SU-DHL-6 (cell line): ENCODE measurements at regions not wholly inside any gene's neighbourhood (a gene's known extent, or its start where the extent isn't known, plus 50 kb on each side); places are given as distances from the start of the nearest gene placed in this dataset.

Experiments
- H2AFZ ChIP-seq: fragments of 200-600 bp; sonication (generic); 2 replicates; pipeline ENCODE4 v1.6.1; 2014; ENCODE audit warnings: low read depth, mild to moderate bottlenecking, moderate library complexity, mixed read lengths, antibody characterized with exemption, low read length; ENCODE audit not compliant: severe bottlenecking
- H3F3A ChIP-seq: fragments of 200-600 bp; shearing (Covaris generic); 2 replicates; pipeline ENCODE4 v1.6.0; 2016; ENCODE audit warnings: antibody characterized with exemption, mild to moderate bottlenecking; ENCODE audit not compliant: insufficient read depth
- H3K27ac ChIP-seq: fragments of 200-600 bp; sonication (generic); 2 replicates; pipeline ENCODE4 v1.5.1; 2016; ENCODE audit warnings: low read depth, mild to moderate bottlenecking, low read length, moderate library complexity, mixed read lengths
- H3K27me3 ChIP-seq: fragments of 200-600 bp; sonication (generic), shearing (Covaris generic); 2 replicates; pipeline ENCODE4 v1.6.0; 2014; ENCODE audit warnings: mild to moderate bottlenecking, low read length
- H3K36me3 ChIP-seq: fragments of 200-600 bp; sonication (generic); 2 replicates; pipeline ENCODE4 v1.6.1; 2014; ENCODE audit warnings: mild to moderate bottlenecking, low read length, mixed read lengths
- H3K4me2 ChIP-seq: fragments of 300-600, 200-600 bp; shearing (Covaris generic), sonication (generic); 2 replicates; pipeline ENCODE4 v1.6.0; 2014; ENCODE audit warnings: low read length, low read depth, mild to moderate bottlenecking; ENCODE audit not compliant: poor library complexity, severe bottlenecking
- H3K4me3 ChIP-seq: fragments of 200-600 bp; sonication (generic); 2 replicates; pipeline ENCODE4 v1.5.1; 2014; ENCODE audit warnings: antibody characterized with exemption, low read length, mild to moderate bottlenecking, mixed read lengths; ENCODE audit not compliant: insufficient read depth, poor library complexity, severe bottlenecking
- H3K79me2 ChIP-seq: fragments of 200-600 bp; sonication (generic); 2 replicates; pipeline ENCODE4 v1.6.1; 2014; ENCODE audit warnings: mild to moderate bottlenecking, low read length, moderate library complexity; ENCODE audit not compliant: insufficient read depth
- H3K9ac ChIP-seq: fragments of 200-600 bp; sonication (generic); 2 replicates; pipeline ENCODE4 v1.7.0; 2014; ENCODE audit warnings: mild to moderate bottlenecking, low read length
- H3K9me2 ChIP-seq: fragments of 200-600 bp; sonication (generic); replicated peaks from 2 replicates; pipeline ENCODE4 v1.6.1; 2014; ENCODE audit warnings: low read length; ENCODE audit not compliant: insufficient read depth
- H3K9me3 ChIP-seq: fragments of 200-600 bp; sonication (generic); 2 replicates; pipeline ENCODE4 v1.6.1; 2014; ENCODE audit warnings: low read length, mixed read lengths; ENCODE audit not compliant: insufficient read depth
- H4K20me1 ChIP-seq: fragments of 200-600 bp; sonication (generic); 2 replicates; pipeline ENCODE4 v1.6.1; 2014; ENCODE audit warnings: low read depth, mild to moderate bottlenecking, antibody characterized with exemption, low read length, moderate library complexity, mixed read lengths
- CTCF ChIP-seq: fragments of 200-600 bp; sonication (generic); IDR thresholded peaks from one replicate; pipeline ENCODE4 v1.5.1; 2017; ENCODE audit warnings: antibody characterized with exemption, mild to moderate bottlenecking, low read length, moderate library complexity; ENCODE audit not compliant: insufficient read depth, poor library complexity, severe bottlenecking
- EZH2phosphoT487 ChIP-seq: fragments of 200-600 bp; sonication (generic), shearing (Covaris generic); conservative IDR thresholded peaks from 2 replicates; pipeline ENCODE4 v1.6.1; 2018; ENCODE audit warnings: mild to moderate bottlenecking, antibody characterized with exemption, low read length, moderate library complexity, mixed read lengths

GRCh38 chr10:44284198-44285084 is 100.5 kb downstream of the CXCL12 start:
- H3K27ac ChIP-seq: no peak overlapping the region
- no peak overlapping the region for H3K9ac ChIP-seq
- H2AFZ ChIP-seq: no peak overlapping the region
- no peak overlapping the region for H3K4me3 ChIP-seq
- no peaks in the 10 kb centered on the region for H3F3A ChIP-seq
- no peaks in the 10 kb centered on the region for H3K36me3 ChIP-seq
- H3K9me3 ChIP-seq: no peaks in the 10 kb centered on the region
- TF ChIP-seq EZH2phosphoT487 (no peak), CTCF (no peak)
- H3K9me2 ChIP-seq: no peaks in the 10 kb centered on the region
- no peak overlapping the region for H3K4me2 ChIP-seq
- H4K20me1 ChIP-seq: no peaks in the 10 kb centered on the region
- H3K79me2 ChIP-seq: no peaks in the 10 kb centered on the region
- H3K27me3 ChIP-seq: no peaks in the 10 kb centered on the region

- no peaks in the 10 kb centered on the region for H4K20me1 ChIP-seq
- H3K9ac ChIP-seq: no peak overlapping the region
- no peak overlapping the region for H2AFZ ChIP-seq
- TF ChIP-seq CTCF (no peak), EZH2phosphoT487 (no peak)
- no peaks in the 10 kb centered on the region for H3K9me2 ChIP-seq
- H3K36me3 ChIP-seq: no peaks in the 10 kb centered on the region
- no peak overlapping the region for H3K4me3 ChIP-seq
- no peak overlapping the region for H3K27ac ChIP-seq
- no peak overlapping the region for H3K4me2 ChIP-seq
- H3K27me3 ChIP-seq: no peaks in the 10 kb centered on the region
- no peaks in the 10 kb centered on the region for H3K79me2 ChIP-seq
- H3K9me3 ChIP-seq: no peaks in the 10 kb centered on the region
- no peaks in the 10 kb centered on the region for H3F3A ChIP-seq
Observed at GRCh38 chr10:44282626-44283300, 102.1 kb downstream of the CXCL12 start.

- H4K20me1 ChIP-seq: no peaks in the 10 kb centered on the region
- no peak overlapping the region for H3K27ac ChIP-seq
- no peaks in the 10 kb centered on the region for H3K36me3 ChIP-seq
- no peaks in the 10 kb centered on the region for H3F3A ChIP-seq
- TF ChIP-seq CTCF (no peak), EZH2phosphoT487 (no peak)
- no peaks in the 10 kb centered on the region for H3K79me2 ChIP-seq
- no peaks in the 10 kb centered on the region for H3K9me2 ChIP-seq
- no peak overlapping the region for H3K9ac ChIP-seq
- H3K9me3 ChIP-seq: no peaks in the 10 kb centered on the region
- H3K27me3 ChIP-seq: no peaks in the 10 kb centered on the region
- H3K4me3 ChIP-seq: no peak overlapping the region
- no peak overlapping the region for H2AFZ ChIP-seq
- no peak overlapping the region for H3K4me2 ChIP-seq
Observed at GRCh38 chr10:44281662-44282061, 103.2 kb downstream of the CXCL12 start.
